Stimulated activated CD8-positive, alpha-beta memory T cell treated with anti-CD3 and anti-CD28 coated beads, Interleukin-2, amount 100 ng/mL, for 48 hours (primary cell): ENCODE measurements at regions not wholly inside any gene's neighbourhood (a gene's known extent, or its start where the extent isn't known, plus 50 kb on each side); places are given as distances from the start of the nearest gene placed in this dataset.

Experiments used
- DNase-seq, 2 donors: peaks; one replicate each; pipeline ENCODE4 v3.0.0-alpha.2; 2020; ENCODE audit warnings: low read depth in 2 of 2

DNA sequence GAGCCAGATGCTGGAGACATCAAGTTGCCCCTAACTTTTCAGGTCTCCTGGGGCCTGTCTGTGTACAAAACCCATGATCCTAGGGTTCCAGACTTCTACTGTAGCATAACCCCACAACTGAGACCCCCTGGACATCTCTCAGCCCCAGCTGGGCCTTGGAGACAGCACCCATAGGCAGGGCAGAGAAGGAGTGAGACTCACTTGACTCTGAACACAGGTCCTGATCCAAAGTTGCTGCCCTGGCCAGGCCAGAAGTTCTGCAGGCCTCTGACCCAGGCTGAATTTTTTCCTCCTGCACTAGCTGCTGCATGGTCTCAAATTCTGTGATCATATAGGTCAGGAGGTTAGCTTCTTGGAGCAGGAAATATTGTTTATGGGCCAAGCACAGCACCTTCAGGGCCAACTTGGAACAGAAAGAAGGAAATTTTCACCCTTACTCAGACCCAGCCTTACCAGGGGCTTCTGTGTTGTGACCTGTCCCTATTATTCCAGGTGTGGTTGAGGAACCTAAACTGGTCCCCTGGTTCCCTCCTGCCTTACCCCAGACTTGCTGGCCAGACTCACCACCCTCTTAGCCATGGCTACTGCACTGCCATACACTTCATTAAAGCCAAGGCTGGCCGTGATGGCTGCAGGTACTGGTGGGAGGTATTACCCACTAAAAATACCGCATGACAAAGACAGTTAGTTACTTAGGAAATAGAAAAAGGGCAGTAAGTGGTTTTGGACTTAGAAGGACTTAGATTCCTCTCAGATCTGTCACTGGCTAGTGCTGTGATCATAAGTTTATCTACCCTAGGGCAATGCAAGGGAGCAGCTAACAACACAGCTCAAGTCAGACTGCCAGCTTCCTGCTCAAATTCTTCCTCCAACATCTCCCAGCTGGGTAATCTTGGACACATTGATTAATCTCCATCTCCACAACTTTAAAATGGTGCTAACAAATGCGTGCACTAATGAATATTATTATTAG lies 2180.1 kb downstream of the TP53TG3F start:
- DNase-seq: no peak

DNA sequence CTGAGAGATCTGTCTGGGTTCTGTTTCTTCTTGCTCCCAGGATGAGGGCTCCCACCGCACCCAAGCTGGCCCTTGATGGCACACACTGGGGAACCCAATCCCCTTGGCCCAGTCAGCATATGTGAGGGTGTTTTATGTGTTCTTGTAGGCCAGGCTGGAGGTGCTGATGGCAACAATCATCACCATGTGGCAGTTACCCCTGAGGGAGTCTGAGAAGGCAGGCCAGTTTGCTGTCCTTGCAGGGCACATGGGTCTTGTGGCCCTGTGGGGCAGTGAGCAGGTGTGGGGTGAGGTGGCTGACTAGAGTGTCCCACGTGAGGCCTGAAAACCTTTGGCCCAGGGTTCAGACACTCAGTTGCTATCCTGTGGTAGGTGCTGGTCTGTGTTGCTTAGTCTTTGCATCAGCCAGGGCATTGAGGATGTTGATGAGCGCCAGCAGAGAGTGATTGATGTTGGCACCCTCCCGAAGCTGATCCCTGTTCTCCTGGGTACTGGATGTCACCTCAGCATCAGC lies 2183.0 kb downstream of the TP53TG3F start:
- no peak for DNase-seq

GRCh38 chr16:35651841-35652240 lies 2192.4 kb downstream of the TP53TG3F start:
- no peak for DNase-seq

- no peak for DNase-seq
These were observed 2204.8 kb downstream of the TP53TG3F start for GRCh38 chr16:35664091-35664693.

DNA sequence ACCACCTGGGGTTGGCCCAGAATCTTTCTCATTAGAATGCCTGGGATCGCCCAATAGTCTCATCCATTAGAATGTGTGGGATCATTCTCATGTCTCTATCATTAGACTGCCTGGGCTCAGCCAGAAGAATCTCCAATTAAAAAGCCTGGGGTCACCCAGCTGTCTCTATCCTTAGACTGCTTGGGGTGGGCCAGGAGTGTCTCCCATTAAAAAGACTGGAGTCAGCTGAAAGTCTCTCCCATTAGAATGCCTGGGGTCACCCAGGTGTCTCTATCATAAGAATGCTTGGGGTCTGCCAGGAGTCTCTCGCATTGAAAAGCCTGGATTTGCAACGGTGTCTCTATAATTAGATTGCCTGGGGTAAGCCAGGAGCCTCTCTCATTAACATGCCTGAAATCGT lies 2225.7 kb downstream of the TP53TG3F start:
- no peak for DNase-seq

GRCh38 chr16:35686595-35686994 lies 2227.2 kb downstream of the TP53TG3F start:
- no peak for DNase-seq

- DNase-seq: no peak
These were observed 2227.7 kb downstream of the TP53TG3F start for GRCh38 chr16:35687071-35687470.

DNA sequence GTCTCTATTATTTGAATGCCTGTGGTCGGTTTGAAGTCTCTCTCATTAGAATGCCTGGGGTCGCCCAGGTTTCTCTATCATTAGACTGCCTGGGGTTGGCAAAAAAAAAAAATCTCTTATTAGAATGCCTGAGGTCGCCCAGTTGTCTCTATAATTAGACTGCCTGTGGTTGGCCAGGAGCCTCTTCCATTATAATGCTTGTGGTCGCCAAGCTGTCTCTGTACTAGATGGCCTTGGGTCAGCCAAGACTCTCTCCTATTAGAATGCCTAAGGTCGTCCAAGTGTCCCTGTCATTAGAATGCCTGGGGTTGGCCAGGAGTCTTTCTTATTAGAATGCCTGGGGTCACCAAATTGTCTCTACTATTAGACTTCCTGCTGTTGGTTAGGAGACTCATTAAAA lies 2228.4 kb downstream of the TP53TG3F start:
- no peak for DNase-seq

- no peak for DNase-seq
These were observed 2230.4 kb downstream of the TP53TG3F start for GRCh38 chr16:35689764-35690163.

GRCh38 chr16:35690413-35690812 lies 2231.0 kb downstream of the TP53TG3F start:
- DNase-seq: no peak

DNA sequence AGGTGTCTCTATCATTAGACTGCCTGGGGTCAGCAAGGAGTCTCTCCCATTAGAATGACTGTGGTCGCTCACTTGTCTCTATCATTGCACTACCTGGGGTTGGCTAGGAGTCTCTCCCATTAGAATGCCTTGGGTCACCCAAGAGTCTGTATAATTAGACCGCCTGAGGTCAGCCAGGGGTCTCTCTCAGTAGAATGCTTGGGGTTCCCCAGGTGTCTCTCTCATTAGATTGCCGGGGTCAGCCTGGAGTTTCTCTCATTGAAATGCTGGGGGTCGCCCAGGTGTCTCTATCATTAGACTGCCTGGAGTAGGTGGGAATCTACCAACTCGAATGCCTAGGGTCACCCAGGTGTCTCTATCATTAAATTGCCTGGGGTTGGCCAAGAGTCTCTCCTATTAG lies 2231.6 kb downstream of the TP53TG3F start:
- DNase-seq: no peak

DNA sequence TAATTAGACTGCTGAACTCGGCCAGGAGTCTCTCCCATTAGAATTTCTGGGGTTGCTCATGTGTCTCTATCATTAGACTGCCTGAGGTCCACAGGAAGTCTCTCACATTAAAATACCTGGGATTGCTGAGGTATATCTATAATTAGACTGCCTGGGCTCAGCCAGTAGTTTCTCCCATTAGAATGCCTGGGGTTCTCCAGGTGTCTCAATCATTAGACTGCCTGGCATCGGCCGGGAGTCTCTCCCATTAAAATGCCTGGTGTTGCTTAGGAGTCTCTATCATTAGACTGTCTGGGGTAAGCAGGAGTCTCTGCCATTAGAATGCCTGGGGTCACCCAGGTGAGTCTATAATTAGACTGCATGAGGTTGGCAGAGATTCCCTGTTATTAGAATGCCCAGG lies 2233.4 kb downstream of the TP53TG3F start:
- no peak for DNase-seq

- DNase-seq: no peak
These were observed 2247.5 kb downstream of the TP53TG3F start for GRCh38 chr16:35706901-35707300.

- DNase-seq: no peak
These were observed 2252.0 kb downstream of the TP53TG3F start for GRCh38 chr16:35711435-35711834.

- no peak for DNase-seq
These were observed 2252.5 kb downstream of the TP53TG3F start for GRCh38 chr16:35711958-35712357.

- DNase-seq: no peak
These were observed 2254.6 kb downstream of the TP53TG3F start for GRCh38 chr16:35713762-35714650.

GRCh38 chr16:35714665-35715064 lies 2255.3 kb downstream of the TP53TG3F start:
- no peak for DNase-seq

GRCh38 chr16:35724551-35724950 lies 2265.1 kb downstream of the TP53TG3F start:
- no peak for DNase-seq

- DNase-seq: no peak
These were observed 2266.5 kb downstream of the TP53TG3F start for GRCh38 chr16:35725949-35726348.

DNA sequence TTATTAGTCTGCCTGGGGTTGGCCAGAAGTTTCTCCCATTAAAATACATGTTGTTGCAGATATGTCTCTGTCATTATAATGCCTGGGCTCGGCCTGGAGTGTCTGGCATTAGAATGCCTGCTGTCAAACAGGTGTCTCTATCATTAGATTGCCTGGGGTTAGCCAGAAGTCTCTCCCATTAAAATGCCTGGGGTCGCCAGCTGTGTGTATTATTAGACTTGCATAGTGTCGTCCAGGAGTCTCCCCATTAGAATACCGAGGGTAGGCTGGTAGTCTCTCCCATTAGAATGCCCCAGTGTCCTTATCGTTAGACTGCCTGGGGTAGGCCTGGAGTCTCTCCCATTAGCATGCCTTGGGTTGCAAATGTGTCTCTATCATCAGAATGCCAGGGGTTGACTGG lies 2270.8 kb downstream of the TP53TG3F start:
- DNase-seq: no peak

GRCh38 chr16:35731341-35732040 lies 2272.1 kb downstream of the TP53TG3F start:
- no peak for DNase-seq
